Kidney tubule cell (primary cell): ENCODE measurements at regions not wholly inside any gene's neighbourhood (a gene's known extent, or its start where the extent isn't known, plus 50 kb on each side); places are given as distances from the start of the nearest gene placed in this dataset.
"Not testable (repeated sequence)": the region's sequence is repeated elsewhere in the genome, so short reads cannot be mapped to it uniquely, and the experiment has no call there.

Experiments used
- DNase-seq: peaks from one replicate; pipeline ENCODE4 v3.0.0-alpha.2; 2018; ENCODE audit warnings: low spot score

GRCh38 chr4:111031596-111031995, 408.7 kb upstream of the PITX2 start:
- no peak for DNase-seq

- DNase-seq = no peak
Measured at GRCh38 chr4:111037591-111038360, 414.9 kb upstream of the PITX2 start.

- peak; percentile 73 for DNase-seq
Measured at GRCh38 chr4:111040904-111041303, 418.0 kb upstream of the PITX2 start.

GRCh38 chr4:111043286-111043685, 420.4 kb upstream of the PITX2 start:
- DNase-seq = no peak

- peak; percentile 4 for DNase-seq
Measured at GRCh38 chr4:111045992-111046391, 423.1 kb upstream of the PITX2 start.

- peak; percentile 93 for DNase-seq
Measured at GRCh38 chr4:111046811-111047210, 423.9 kb upstream of the PITX2 start.

- DNase-seq = peak; percentile 40
Measured at GRCh38 chr4:111048316-111048715, 425.4 kb upstream of the PITX2 start.

- DNase-seq = peak; percentile 98
Measured at GRCh38 chr4:111064342-111064993, 441.6 kb upstream of the PITX2 start.

GRCh38 chr4:111066001-111066400, 443.1 kb upstream of the PITX2 start:
- peak; percentile 91 for DNase-seq

- DNase-seq = peak; percentile 59
Measured at GRCh38 chr4:111066447-111066846, 443.6 kb upstream of the PITX2 start.

GRCh38 chr4:111066887-111067286, 444.0 kb upstream of the PITX2 start:
- peak; percentile 72 for DNase-seq

GRCh38 chr4:111068883-111069282, 446.0 kb upstream of the PITX2 start:
- DNase-seq = no peak

GRCh38 chr4:111070390-111070789, 447.5 kb upstream of the PITX2 start:
- no peak for DNase-seq

- DNase-seq = no peak
Measured at GRCh38 chr4:111074523-111075114, 451.7 kb upstream of the PITX2 start.

GRCh38 chr4:111076299-111076698, 453.4 kb upstream of the PITX2 start:
- not testable (repeated sequence) for DNase-seq

- no peak for DNase-seq
Measured at GRCh38 chr4:111108153-111108552, 485.3 kb upstream of the PITX2 start.

GRCh38 chr4:111113591-111113990, 490.7 kb upstream of the PITX2 start:
- no peak for DNase-seq

- no peak for DNase-seq
Measured at GRCh38 chr4:111115881-111116280, 493.0 kb upstream of the PITX2 start.

GRCh38 chr4:111120191-111120590, 497.3 kb upstream of the PITX2 start:
- no peak for DNase-seq

GRCh38 chr4:111126340-111126739, 503.5 kb upstream of the PITX2 start:
- no peak for DNase-seq

- no peak for DNase-seq
Measured at GRCh38 chr4:111127841-111128240, 505.0 kb upstream of the PITX2 start.

GRCh38 chr4:111128327-111128726, 505.4 kb upstream of the PITX2 start:
- no peak for DNase-seq

GRCh38 chr4:111136438-111136837, 513.6 kb upstream of the PITX2 start:
- DNase-seq = no peak
